H1 (cell line): ENCODE measurements at regions not wholly inside any gene's neighbourhood (a gene's known extent, or its start where the extent isn't known, plus 50 kb on each side); places are given as distances from the start of the nearest gene placed in this dataset.

Source experiments
- CTCF ChIA-PET: fragments of 300-600 bp; sonication (Branson Sonifier 250); formaldehyde crosslinking; loops from one replicate; lab custom pipeline; 2021; ENCODE audit not compliant: partially characterized antibody; lab: Charles Lee
- POLR2A ChIA-PET: fragments of 300-600 bp; sonication (Branson Sonifier 250); formaldehyde crosslinking; loops from one replicate; lab custom pipeline; 2021; ENCODE audit warnings: inconsistent platforms; ENCODE audit not compliant: partially characterized antibody; lab: Charles Lee
- DNase-seq, 2 experiments: peaks; one replicate each; pipeline versions ENCODE4 v3.0.0 to v3.0.0-alpha.2; 2010 to 2022; ENCODE audit warnings: low spot score in 2 of 2, low read depth in 1 of 2, mixed read lengths in 1 of 2
- FAIRE-seq: peaks from 2 replicates; lab custom pipeline; 2011; peaks lifted over from hg19 to GRCh38; lab: Jason Lieb, UNC
- H2AFZ ChIP-seq: 2 replicates; pipeline ENCODE4 v1.8.1; 2012; ENCODE audit warnings: low read length, inconsistent platforms
- H2AK5ac ChIP-seq: 2 replicates; pipeline ENCODE4 v1.6.1; 2013; ENCODE audit warnings: low read depth, low read length
- H2BK120ac ChIP-seq: replicated peaks from 2 replicates; pipeline ENCODE3; 2013; ENCODE audit warnings: low read depth, low read length, inconsistent platforms
- H2BK12ac ChIP-seq: 2 replicates; pipeline ENCODE4 v1.6.1; 2013; ENCODE audit warnings: low read depth, low read length
- H2BK15ac ChIP-seq: 2 replicates; pipeline ENCODE4 v1.6.1; 2013; ENCODE audit warnings: low read length
- H2BK20ac ChIP-seq: 2 replicates; pipeline ENCODE4 v1.6.1; 2013; ENCODE audit warnings: low read length
- H2BK5ac ChIP-seq: 2 replicates; pipeline ENCODE4 v1.6.1; 2013; ENCODE audit warnings: low read depth, low read length
- H3K14ac ChIP-seq: 2 replicates; pipeline ENCODE4 v1.6.1; 2013; ENCODE audit warnings: inconsistent platforms; ENCODE audit not compliant: insufficient read length
- H3K18ac ChIP-seq: 2 replicates; pipeline ENCODE4 v1.6.1; 2013; ENCODE audit warnings: low read length; ENCODE audit errors: extremely low read depth
- H3K23ac ChIP-seq: 2 replicates; pipeline ENCODE4 v1.6.1; 2013; ENCODE audit warnings: inconsistent platforms; ENCODE audit not compliant: insufficient read length
- H3K23me2 ChIP-seq: 2 replicates; pipeline ENCODE4 v1.6.1; 2013; ENCODE audit warnings: low read depth, low read length
- H3K27ac ChIP-seq: 2 replicates; pipeline ENCODE4 v1.6.1; 2011; ENCODE audit warnings: low read depth, low read length, inconsistent platforms
- H3K27me3 ChIP-seq, 4 experiments: replicated peaks in 1 of 4; 1 replicate in 1 of 4; 2 replicates in 3 of 4; pipeline versions ENCODE4 v1.6.1 to v1.8.1; 2011 to 2013; ENCODE audit warnings: low read length in 3 of 4, mild to moderate bottlenecking in 3 of 4, inconsistent platforms in 2 of 4, mixed read lengths in 2 of 4, moderate library complexity in 1 of 4; ENCODE audit not compliant: control insufficient read depth in 3 of 4, insufficient read depth in 3 of 4; ENCODE audit errors: extremely low read depth in 1 of 4
- H3K36me3 ChIP-seq, 4 experiments: 2 replicates each; pipeline versions ENCODE4 v1.6.1 to v1.8.1; 2011 to 2013; ENCODE audit warnings: mild to moderate bottlenecking in 4 of 4, low read length in 3 of 4, moderate library complexity in 2 of 4, control low read depth in 1 of 4, inconsistent platforms in 1 of 4; ENCODE audit not compliant: insufficient read depth in 4 of 4, control insufficient read depth in 2 of 4
- H3K4ac ChIP-seq: replicated peaks from 2 replicates; pipeline ENCODE3; 2013; ENCODE audit warnings: low read length, low read depth, mixed read lengths, inconsistent platforms; ENCODE audit not compliant: insufficient read length
- H3K4me1 ChIP-seq, 4 experiments: replicated peaks in 1 of 4; 1 replicate in 1 of 4; 2 replicates in 3 of 4; pipeline versions ENCODE4 v1.6.1 to v1.8.1; 2011 to 2013; ENCODE audit warnings: low read length in 3 of 4, inconsistent platforms in 2 of 4, mixed read lengths in 1 of 4; ENCODE audit not compliant: insufficient read depth in 4 of 4, control insufficient read depth in 3 of 4
- H3K4me2 ChIP-seq, 2 experiments: 2 replicates each; pipeline versions ENCODE4 v1.6.1 to v1.8.1; 2011 to 2013; ENCODE audit warnings: low read depth in 2 of 2, low read length in 2 of 2, control low read depth in 1 of 2, inconsistent platforms in 1 of 2, mild to moderate bottlenecking in 1 of 2; ENCODE audit not compliant: insufficient read depth in 1 of 2
- H3K4me3 ChIP-seq, 4 experiments: fragments of 200-600, 300-600 bp in 1 of 4; sonication (generic), shearing (Covaris generic), sonication (Bioruptor Twin) in 1 of 4; 2 replicates each; pipeline versions ENCODE4 v1.5.1 to v1.8.1; 2011 to 2016; ENCODE audit warnings: low read length in 4 of 4, low read depth in 3 of 4, control low read depth in 2 of 4, inconsistent platforms in 2 of 4, mild to moderate bottlenecking in 2 of 4, mixed read lengths in 1 of 4, moderate library complexity in 1 of 4; ENCODE audit not compliant: insufficient read depth in 2 of 4; ENCODE audit errors: extremely low read depth in 1 of 4
- H3K56ac ChIP-seq: replicated peaks from 2 replicates; pipeline ENCODE3; 2013; ENCODE audit warnings: low read depth, mild to moderate bottlenecking, mixed read lengths, low read length, inconsistent platforms; ENCODE audit not compliant: insufficient read length
- H3K79me1 ChIP-seq: 2 replicates; pipeline ENCODE4 v1.6.1; 2013; ENCODE audit warnings: low read depth, low read length, control low read depth
- H3K79me2 ChIP-seq, 2 experiments: 2 replicates each; pipeline versions ENCODE4 v1.6.1 to v1.8.1; 2012 to 2013; ENCODE audit warnings: low read length in 2 of 2, mild to moderate bottlenecking in 2 of 2, inconsistent platforms in 1 of 2; ENCODE audit not compliant: insufficient read depth in 2 of 2, control insufficient read depth in 1 of 2
- H3K9ac ChIP-seq, 4 experiments: replicated peaks in 1 of 4; 1 replicate in 1 of 4; 2 replicates in 3 of 4; pipeline versions ENCODE4 v1.6.1 to v1.8.1; 2011 to 2013; ENCODE audit warnings: low read depth in 3 of 4, low read length in 3 of 4, control low read depth in 2 of 4, mild to moderate bottlenecking in 2 of 4, moderate library complexity in 2 of 4, inconsistent platforms in 1 of 4; ENCODE audit errors: extremely low read depth in 1 of 4
- H3K9me3 ChIP-seq, 2 experiments: 2 replicates each; pipeline versions ENCODE4 v1.6.1 to v1.8.1; 2012 to 2013; ENCODE audit warnings: mild to moderate bottlenecking in 2 of 2, moderate library complexity in 2 of 2, control low read depth in 1 of 2, inconsistent platforms in 1 of 2, low read depth in 1 of 2, low read length in 1 of 2, mixed read lengths in 1 of 2; ENCODE audit not compliant: insufficient read depth in 2 of 2
- H4K20me1 ChIP-seq, 2 experiments: replicated peaks in 1 of 2; 2 replicates each; pipeline versions ENCODE3 to v1.8.1; 2011 to 2013; ENCODE audit warnings: inconsistent platforms in 2 of 2, low read length in 2 of 2, mild to moderate bottlenecking in 1 of 2; ENCODE audit not compliant: insufficient read depth in 2 of 2, control insufficient read depth in 1 of 2
- H4K5ac ChIP-seq: 2 replicates; pipeline ENCODE4 v1.6.1; 2013; ENCODE audit warnings: low read length, low read depth, mixed read lengths, inconsistent platforms; ENCODE audit not compliant: insufficient read length
- H4K8ac ChIP-seq: 2 replicates; pipeline ENCODE4 v1.8.0; 2013; ENCODE audit warnings: mild to moderate bottlenecking, moderate library complexity, low read length, inconsistent platforms; ENCODE audit not compliant: insufficient read depth; ENCODE audit errors: extremely low read depth
- H4K91ac ChIP-seq: replicated peaks from 2 replicates; pipeline ENCODE3; 2013; ENCODE audit warnings: low read length, mixed read lengths, inconsistent platforms; ENCODE audit not compliant: insufficient read length
- CBX5 ChIP-seq: fragments of 300-800, 300-1000 bp; sonication (generic); IDR thresholded peaks from 2 replicates; pipeline ENCODE4 v1.7.1; 2016; ENCODE audit warnings: antibody characterized with exemption, low read length, low read depth
- CREB1 ChIP-seq: IDR thresholded peaks from 2 replicates; pipeline ENCODE4 v1.6.1; 2012; ENCODE audit warnings: inconsistent platforms
- EP300 ChIP-seq, 2 experiments: IDR thresholded peaks; 1 replicate in 1 of 2; 2 replicates in 1 of 2; pipeline ENCODE4 v1.6.1; 2011 to 2012; ENCODE audit warnings: low read depth in 2 of 2, low read length in 2 of 2, mild to moderate bottlenecking in 2 of 2, borderline replicate concordance in 1 of 2, inconsistent platforms in 1 of 2, moderate library complexity in 1 of 2
- HDAC6 ChIP-seq: IDR thresholded peaks from one replicate; pipeline ENCODE4 v1.7.1; 2012; ENCODE audit warnings: low read depth, mild to moderate bottlenecking, inconsistent platforms, low read length, moderate library complexity
- KDM5A ChIP-seq: fragments of 200-600 bp; IDR thresholded peaks from 2 replicates; pipeline ENCODE4 v1.7.1; 2012; ENCODE audit warnings: mild to moderate bottlenecking, low read length, inconsistent platforms, mixed read lengths
- MAX ChIP-seq: IDR thresholded peaks from 2 replicates; pipeline ENCODE4 v1.6.1; 2012; ENCODE audit warnings: inconsistent platforms
- POLR2A ChIP-seq, 2 experiments: IDR thresholded peaks; 1 replicate in 1 of 2; 2 replicates in 1 of 2; pipeline ENCODE4 v1.6.1; 2011; ENCODE audit warnings: low read depth in 2 of 2, low read length in 2 of 2, mild to moderate bottlenecking in 2 of 2; ENCODE audit errors: control extremely low read depth in 1 of 2
- POU5F1 ChIP-seq: IDR thresholded peaks from 2 replicates; pipeline ENCODE4 v1.6.1; 2011; ENCODE audit warnings: low read depth, mild to moderate bottlenecking, low read length, moderate library complexity
- SIRT6 ChIP-seq: IDR thresholded peaks from one replicate; pipeline ENCODE4 v1.7.1; 2012; ENCODE audit warnings: low read length, inconsistent platforms
- SP2 ChIP-seq: IDR thresholded peaks from 2 replicates; pipeline ENCODE4 v1.6.1; 2012; ENCODE audit warnings: mild to moderate bottlenecking, low read length, inconsistent platforms
- USF2 ChIP-seq: IDR thresholded peaks from 2 replicates; pipeline ENCODE4 v1.6.1; 2011; ENCODE audit warnings: low read length, improper control_type of control experiment
- TF ChIP-seq, protein P1 (sequence below), 3 experiments: IDR thresholded peaks; 1 replicate in 2 of 3; 2 replicates in 1 of 3; pipeline versions ENCODE4 v1.5.1 to v1.6.1; 2011; ENCODE audit warnings: low read length in 3 of 3, mild to moderate bottlenecking in 3 of 3, inconsistent platforms in 2 of 3, low read depth in 1 of 3, moderate library complexity in 1 of 3; ENCODE audit not compliant: insufficient read depth in 1 of 3; ENCODE audit errors: control extremely low read depth in 1 of 3

GRCh38 chr4:126137782-126138170 is 823.0 kb downstream of the FAT4 start:
- H3K14ac ChIP-seq, result no peak overlapping the region
- peaks cover 4 to 9% of the 10 kb centered on the region in 2 experiments for H3K9me3 ChIP-seq
- H3K56ac ChIP-seq, result no peak overlapping the region
- no peak overlapping the region for H3K18ac ChIP-seq
- H2BK5ac ChIP-seq, result no peak overlapping the region
- H3K4me2 ChIP-seq, result no peak overlapping the region
- H3K23me2 ChIP-seq, result no peaks in the 10 kb centered on the region
- no peaks in the 10 kb centered on the region; a peak in 2 of 8 replicates for H3K36me3 ChIP-seq
- H3K79me2 ChIP-seq, result no peaks in the 10 kb centered on the region
- no peaks in the 10 kb centered on the region for H3K4me1 ChIP-seq
- no peak overlapping the region for H4K8ac ChIP-seq
- H3K23ac ChIP-seq, result no peak overlapping the region
- no peak overlapping the region for H2BK20ac ChIP-seq
- no peak overlapping the region for H2BK12ac ChIP-seq
- H2BK120ac ChIP-seq, result no peak overlapping the region
- H3K4me3 ChIP-seq, result no peak overlapping the region
- no peak overlapping the region for H2AFZ ChIP-seq
- no peak for DNase-seq
- no peak overlapping the region for H4K5ac ChIP-seq
- no peaks in the 10 kb centered on the region for H3K27me3 ChIP-seq
- H3K79me1 ChIP-seq, result no peaks in the 10 kb centered on the region
- no peak overlapping the region for H2BK15ac ChIP-seq
- ChIA-PET CTCF (no interaction called here), POLR2A (no interaction called here)
- H2AK5ac ChIP-seq, result no peak overlapping the region
- no peak overlapping the region for H3K9ac ChIP-seq
- no peak for FAIRE-seq
- H3K27ac ChIP-seq, result no peak overlapping the region
- H4K91ac ChIP-seq, result no peak overlapping the region
- H3K4ac ChIP-seq, result no peak overlapping the region
- no peaks in the 10 kb centered on the region for H4K20me1 ChIP-seq
- TF ChIP-seq, protein P1, sequence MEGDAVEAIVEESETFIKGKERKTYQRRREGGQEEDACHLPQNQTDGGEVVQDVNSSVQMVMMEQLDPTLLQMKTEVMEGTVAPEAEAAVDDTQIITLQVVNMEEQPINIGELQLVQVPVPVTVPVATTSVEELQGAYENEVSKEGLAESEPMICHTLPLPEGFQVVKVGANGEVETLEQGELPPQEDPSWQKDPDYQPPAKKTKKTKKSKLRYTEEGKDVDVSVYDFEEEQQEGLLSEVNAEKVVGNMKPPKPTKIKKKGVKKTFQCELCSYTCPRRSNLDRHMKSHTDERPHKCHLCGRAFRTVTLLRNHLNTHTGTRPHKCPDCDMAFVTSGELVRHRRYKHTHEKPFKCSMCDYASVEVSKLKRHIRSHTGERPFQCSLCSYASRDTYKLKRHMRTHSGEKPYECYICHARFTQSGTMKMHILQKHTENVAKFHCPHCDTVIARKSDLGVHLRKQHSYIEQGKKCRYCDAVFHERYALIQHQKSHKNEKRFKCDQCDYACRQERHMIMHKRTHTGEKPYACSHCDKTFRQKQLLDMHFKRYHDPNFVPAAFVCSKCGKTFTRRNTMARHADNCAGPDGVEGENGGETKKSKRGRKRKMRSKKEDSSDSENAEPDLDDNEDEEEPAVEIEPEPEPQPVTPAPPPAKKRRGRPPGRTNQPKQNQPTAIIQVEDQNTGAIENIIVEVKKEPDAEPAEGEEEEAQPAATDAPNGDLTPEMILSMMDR (IDR thresholded peaks at IDR 0.05; ENCODE audit: control extremely low read depth in 1 of 3, insufficient read depth in 1 of 3, low read depth in 1 of 3, low read length in 3 of 3), result no peak
- TF ChIP-seq USF2 (no peak), SP2 (no peak), POU5F1 (no peak), CBX5 (no peak), SIRT6 (no peak), KDM5A (no peak), HDAC6 (no peak), CREB1 (no peak), EP300 (IDR thresholded peaks at IDR 0.05; ENCODE audit: borderline replicate concordance in 1 of 2, low read depth in 2 of 2, low read length in 2 of 2) (no peak), MAX (no peak), POLR2A (IDR thresholded peaks at IDR 0.05; ENCODE audit: control extremely low read depth in 1 of 2, low read depth in 2 of 2, low read length in 2 of 2) (no peak)
